ENCODE measurements at regions not wholly inside any gene's neighbourhood (a gene's known extent, or its start where the extent isn't known, plus 50 kb on each side); places are given as distances from the start of the nearest gene placed in this dataset.
"Not testable (repeated sequence)": the region's sequence is repeated elsewhere in the genome, so short reads cannot be mapped to it uniquely, and the experiment has no call there.

DNA sequence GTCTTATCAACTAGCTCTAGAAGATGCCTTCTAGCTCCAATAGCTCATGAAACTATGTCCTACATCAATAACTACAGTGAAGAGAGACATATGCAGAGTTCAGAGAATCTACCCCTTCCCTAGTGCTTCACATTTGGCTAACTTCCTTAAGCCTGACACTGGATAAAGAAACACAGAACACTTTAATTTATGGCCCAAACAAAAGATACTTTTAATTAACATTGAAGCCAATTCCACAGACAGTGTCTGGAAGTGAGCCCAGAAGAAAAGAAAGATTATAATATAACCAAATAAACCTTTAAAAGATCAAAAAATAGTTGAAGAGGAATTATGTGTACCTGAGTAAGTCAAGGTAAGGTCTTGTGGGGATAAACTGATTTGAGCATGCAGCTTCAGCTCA, 255.2 kb downstream of the C11orf87 start:
- DNase-seq = no peak

DNA sequence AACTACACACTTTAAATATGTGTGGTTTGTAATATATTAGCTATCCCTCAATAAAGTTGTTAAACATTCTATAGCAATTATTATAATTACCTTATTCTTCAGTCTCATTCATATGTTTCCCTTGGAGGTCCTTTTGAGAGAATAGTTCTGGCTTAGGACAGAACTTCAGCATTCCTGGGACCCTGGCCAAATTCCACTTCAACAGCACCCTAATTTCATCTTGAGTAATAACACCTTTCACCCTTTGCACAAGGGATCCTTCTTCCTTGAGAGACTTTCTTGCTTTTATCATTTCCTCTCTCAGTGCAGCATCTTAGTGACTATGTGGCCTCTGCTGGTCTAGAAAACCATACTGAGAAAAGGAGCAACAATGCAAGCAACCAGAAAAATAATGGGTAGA, 255.9 kb downstream of the C11orf87 start:
- no peak for DNase-seq

DNA sequence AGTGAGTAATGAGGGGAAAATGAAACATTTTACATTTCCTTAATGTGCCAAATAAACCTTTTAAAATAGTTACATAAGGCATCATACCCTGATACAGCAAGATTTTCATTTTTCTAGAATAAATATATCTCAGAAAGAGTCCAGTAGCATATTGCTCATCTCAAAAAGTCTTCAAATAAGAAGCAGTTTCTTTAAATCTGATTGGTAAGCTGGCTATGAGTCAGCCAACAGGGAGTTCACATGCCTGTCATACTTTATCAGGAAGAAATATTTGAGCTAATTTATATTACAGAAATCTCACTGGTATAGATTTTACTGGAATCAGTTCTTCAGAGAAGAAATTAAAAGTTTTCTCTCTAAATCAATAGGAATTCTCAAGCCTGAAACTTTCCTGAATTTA, 258.1 kb downstream of the C11orf87 start:
- DNase-seq = no peak

DNA sequence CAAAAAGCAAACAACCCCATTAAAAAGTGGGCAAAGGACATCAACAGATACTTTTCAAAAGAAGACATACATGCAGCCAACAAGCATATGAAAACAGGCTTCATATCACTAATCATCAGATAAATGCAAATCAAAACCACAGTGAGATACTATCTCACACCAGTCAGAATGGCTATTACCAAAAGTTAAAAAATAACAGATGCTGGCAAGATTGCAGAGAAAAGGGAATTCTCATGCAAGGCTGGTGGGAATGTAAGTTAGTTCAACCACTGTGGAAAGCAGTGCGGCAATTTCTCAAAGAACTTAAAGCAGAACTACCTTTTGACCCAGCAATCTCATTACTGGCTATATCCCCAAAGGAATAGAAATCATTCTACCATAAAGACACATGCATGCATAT, 260.8 kb downstream of the C11orf87 start:
- not testable (repeated sequence) for DNase-seq

DNA sequence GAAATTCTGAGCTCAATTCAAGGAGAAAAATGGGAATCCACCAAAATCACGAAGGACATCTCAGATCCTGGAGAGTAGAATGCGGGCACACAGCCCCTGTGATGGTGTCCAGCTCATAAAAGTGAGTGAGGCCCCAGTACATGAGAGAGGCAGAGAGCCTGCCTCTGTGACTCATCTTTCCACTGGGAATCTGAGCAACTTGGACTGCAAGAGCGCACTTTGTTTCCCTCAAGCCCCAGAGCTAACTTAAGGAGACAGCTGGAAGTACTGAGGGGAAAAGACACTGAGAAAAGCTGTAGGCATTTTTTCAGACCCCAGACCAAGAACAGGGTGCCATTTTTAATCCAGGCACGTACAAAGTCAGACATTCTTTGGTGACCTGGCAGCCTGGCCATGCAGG, 273.7 kb downstream of the C11orf87 start:
- DNase-seq = no peak

DNA sequence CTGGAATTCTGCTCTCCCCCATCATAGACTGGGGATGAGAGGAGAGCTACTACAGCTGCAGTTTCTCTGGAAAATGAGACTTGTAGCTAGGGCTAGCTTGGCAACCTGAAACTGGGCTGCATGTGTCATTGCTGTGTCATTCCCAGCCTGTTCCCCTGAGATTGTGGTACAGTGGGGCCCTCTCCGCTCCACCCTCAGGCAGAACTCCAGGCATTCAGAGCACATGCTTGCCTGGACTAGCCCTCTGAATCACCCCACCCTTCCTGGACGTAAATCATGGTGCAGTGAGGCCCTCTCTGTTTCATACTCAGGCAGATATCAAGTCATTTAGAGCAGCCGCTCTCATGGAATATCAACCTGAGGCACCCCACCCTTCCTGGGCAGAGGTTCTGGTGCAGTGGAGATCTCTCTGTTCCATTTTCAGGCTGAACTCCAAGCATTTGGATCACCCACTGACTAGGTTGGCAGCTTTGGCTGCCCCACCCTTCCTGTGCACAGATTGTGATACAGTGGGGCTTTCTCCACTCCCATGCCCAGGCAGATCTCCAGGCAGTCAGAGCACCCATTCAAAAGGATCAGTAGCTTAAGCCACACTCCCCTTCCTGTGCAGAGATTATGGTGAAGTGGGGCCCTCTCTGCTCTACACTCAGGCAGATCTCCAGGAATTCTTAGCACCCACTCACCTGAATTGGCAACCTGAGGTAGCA, 274.4 kb downstream of the C11orf87 start:
- DNase-seq = no peak

DNA sequence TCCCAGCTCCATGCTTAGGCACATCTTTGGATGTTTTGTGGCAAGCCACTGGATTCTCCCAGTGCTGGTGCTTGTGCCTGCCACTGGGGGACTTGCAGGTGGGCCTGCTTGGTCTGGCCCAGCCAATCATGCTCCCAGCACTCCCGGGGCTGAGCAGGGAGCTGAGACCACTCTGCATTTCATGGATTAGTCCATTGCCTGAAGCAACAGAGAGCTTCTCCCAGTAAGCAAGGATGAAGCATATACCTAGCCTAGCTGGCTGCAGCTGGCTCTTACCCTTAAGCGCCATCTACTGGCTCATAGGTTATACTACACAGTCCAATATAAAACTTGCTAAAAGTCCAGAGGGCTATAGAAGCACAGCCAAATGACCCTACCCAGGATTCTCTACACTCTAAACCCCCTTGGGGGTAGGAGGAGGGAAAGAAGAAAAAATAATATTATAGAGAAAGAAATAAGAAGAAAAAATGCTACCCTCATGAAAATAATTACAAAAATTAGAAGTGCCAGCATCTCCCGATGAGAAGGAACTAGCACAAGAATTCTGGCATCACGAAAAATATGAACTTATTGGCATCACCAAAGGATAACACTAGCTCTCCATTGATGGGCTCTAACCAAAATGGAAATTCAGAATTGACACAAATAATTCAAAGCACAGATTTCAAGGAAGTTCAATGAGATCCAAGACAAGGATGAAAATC, 275.3 kb downstream of the C11orf87 start:
- no peak for DNase-seq

DNA sequence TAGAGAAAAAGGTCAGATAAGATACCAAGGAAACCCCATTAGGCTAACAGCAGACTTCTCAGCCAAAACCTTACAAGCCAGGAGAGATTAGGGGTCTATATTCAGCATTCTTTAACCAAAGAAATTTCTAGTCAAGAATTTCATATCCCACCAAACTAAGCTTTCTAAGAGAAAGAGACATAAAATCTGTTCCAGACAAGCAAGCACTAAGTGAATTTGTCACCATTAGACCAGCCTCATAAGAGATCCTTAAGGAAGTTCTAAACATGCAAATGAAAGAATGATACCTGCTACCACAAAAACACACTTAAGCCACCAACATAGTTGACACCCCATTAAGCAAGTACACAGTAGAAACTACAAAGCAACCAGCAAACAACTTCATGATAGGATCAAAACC, 276.2 kb downstream of the C11orf87 start:
- DNase-seq = no peak

DNA sequence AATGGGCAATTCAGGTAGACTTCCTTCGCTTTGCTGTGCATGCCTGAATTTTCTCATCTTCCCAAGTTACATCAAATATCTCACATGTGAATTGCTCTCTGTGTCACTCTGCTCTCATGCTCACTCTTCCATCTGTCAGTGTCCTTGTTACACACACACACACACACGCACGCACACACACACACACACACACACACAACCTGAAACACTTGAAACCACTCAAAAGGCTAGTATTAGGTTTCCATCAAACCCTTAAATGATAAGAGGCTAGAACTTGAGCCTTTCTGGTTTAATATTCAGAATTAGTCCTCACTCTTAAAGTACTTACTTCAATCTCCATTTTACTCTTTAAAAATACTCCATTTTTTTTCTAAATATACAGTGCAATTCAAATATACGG, 282.4 kb downstream of the C11orf87 start:
- DNase-seq = no peak

DNA sequence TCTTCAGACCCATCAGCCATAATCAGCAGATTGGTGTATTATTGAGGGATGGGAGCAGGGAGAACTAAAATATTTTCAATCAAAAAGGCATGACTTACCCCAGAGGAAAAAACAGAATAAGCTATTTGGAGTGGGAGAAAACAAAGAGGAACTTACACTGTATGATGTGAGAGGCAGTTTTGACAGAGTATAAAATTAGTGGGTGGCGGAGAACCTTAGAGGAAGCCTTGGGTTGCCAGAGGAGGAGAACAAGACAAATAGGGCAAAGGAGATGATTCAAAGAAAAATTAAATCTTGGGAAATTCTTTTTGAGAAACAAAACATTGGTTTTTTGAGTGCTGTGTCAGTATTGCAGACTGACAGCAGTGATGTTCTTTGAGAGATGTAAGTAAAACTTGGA, 285.0 kb downstream of the C11orf87 start:
- DNase-seq = no peak

DNA sequence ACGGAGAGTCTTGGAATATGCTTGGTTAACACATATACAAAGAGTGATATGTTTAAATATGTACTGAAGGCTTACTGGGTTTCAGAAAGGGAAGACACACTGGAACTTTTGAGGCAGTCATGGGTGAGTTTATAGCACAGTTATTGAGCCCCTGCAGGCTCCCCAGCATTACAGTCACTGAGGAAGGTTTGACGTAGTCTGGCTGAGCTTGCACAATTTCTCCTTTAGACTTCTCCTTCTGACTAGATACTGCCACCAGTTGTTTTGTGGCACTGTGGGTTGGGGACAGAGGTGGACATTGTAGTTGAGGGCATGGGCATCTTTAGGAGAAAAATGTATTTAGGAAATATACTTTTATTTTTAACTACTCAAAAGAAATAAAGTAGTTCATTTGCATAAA, 285.4 kb downstream of the C11orf87 start:
- DNase-seq = peak in 1 of 58 donors; percentile 6

DNA sequence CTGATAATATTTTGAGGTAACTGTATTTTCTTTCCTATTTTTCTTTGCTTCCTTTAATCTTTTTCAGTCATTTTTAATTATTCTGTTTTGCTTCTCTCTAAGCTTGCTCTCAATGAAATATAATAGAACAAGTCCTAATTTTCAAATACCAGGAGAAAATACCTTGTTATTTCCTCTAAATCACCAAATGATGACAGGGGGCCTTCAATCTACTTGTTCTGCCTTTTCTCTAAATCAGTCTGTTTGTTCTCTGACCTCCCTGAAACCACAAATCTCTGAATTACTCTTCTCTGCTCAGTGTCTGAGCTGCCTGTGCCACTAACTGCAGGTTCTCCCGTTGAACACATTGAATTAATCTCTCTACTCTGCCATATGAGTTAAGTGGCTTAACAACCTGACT, 286.2 kb downstream of the C11orf87 start:
- DNase-seq = no peak

DNA sequence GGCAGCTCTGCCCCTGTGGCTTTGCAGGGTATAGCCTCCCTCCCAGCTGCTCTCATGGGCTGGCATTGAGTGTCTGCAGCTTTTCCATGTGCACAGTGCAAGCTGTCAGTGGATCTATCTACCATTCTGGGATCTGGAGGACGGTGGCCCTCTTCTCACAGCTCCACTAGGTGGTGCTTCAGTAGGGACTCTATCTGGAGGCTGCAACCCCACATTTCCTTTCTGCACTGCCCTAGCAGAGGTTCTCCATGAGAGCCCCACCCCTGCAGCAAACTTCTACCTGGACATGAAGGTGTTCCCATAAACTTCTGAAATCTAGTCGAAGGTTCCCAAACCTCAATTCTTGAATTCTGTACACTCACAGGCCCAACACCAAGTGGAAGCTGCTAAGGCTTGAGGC, 292.5 kb downstream of the C11orf87 start:
- DNase-seq = not testable (repeated sequence)

DNA sequence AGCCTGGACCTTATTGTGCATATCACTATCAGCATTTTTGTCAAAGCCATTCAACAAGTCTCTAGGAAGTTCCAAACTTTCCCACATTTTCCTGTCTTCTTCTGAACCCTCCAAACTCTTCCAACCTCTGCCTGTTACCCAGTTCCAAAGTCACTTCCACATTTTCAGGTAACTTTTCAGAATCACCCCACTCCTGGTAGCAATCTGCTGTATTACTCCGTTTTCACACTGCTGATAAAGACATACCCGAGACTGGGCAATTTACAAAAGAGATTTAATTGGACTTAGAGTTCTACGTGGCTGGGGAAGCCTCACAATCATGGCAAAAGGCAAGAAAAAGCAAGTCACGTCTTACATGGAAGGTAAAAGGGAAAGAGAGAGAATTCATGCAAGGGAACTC, 293.4 kb downstream of the C11orf87 start:
- not testable (repeated sequence) for DNase-seq

DNA sequence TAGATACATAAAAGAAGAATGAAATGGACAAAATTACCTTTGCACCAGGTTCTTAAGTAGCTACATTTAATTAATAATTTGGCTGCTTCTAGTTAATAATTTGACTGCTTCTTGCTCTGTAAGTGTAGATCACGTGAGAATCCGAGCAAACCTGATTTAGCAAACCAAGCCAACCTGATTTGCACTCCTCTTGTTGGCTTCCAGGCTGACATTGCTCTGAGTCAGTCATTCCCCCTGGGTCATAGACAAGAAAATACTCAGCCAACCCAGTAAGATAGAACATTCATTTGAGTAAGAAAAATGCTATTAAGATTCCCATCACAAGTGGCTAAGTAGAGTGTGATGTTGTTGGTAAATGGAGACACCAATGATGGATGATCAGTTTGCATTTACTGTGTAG, 304.1 kb downstream of the C11orf87 start:
- DNase-seq = no peak

DNA sequence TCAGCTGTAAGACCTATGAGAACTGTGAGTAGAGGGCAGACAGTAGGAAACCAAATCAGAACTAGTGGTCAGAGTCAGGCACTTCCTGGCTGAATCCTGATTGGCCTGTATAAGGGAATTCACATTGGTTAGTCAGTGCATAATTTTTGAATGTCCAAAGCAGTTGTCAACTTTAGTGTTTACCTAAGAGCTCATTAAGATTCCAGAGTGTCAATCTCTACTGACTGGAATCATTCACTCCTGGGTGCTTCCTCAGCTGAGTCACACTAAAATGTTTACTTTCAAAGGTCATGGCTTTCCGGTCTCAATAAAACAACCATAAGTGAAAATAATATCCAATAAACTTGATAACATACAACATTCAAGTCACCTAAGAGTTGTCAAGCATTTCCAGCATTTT, 306.1 kb downstream of the C11orf87 start:
- no peak for DNase-seq

DNA sequence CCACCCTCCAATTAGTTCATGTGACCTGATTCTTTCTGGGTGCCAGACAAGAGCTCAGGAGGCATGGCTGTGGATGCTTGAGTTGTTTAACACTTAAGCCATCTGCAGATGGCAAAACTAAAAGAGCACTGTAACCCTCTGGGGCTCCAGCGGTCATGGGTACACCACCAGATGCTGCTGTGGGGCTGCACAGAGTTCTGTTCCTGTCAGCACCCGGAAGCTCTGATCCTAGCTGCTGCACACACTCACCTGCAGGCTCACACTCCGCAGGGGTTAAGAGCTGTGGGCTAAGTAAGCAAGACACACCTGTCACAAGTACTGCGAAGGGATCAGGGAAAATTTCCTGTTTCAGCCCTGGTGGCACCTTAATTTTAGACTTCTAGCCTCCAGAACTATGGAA, 307.8 kb downstream of the C11orf87 start:
- DNase-seq = no peak

DNA sequence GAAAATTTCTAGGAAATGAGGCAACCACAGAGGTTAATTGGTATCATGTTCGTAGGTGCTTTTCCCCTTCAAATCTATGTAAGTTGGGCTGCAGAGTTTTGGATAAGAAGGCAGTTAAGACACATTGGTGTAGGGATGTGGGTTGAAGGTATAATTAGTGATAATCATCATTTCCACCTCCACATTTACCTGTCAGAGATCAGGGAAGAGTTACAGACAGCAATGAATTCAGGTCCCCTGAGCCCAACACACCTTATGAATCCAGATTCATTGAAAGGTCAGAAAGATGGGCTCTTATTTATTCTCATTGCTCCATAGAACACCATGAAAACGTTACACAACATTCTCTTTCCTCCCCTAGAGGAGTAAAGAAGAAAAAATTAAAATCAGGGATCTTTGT, 308.7 kb downstream of the C11orf87 start:
- no peak for DNase-seq

DNA sequence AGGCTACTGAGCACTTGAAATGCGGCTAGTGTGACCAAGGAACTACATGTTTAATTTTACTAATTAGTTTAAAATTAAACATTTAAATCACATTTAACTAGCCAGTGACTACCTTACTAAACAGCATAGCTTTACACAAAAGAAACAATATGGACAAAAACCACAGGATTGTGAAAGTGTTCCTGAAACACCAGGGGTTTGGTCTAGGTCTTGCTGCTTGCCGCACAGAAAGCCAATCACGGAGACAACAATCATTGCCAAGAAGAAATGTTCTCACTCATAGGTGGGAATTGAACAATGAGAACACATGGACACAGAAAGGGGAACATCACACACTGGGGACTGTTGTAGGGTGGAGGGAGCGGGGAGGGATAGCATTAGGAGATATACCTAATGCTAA, 309.5 kb downstream of the C11orf87 start:
- no peak for DNase-seq

DNA sequence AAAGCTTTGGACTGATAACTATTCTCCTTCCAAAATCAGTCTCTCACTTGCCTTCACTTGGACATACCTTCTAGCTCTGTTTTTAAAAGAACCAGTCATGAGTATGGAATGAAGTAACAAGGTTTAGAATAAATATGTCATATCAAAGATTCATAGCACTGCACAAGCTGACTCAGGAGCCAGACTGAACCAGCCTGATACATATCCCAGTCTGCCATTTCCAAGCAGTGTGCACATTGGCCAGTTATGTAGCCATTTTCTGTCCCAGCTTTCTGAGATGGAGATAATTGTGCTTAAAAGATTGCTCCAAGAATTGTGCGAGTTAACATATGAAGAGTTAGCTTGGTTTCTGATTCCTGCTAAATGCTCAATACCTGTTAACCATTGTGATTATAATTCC, 311.3 kb downstream of the C11orf87 start:
- no peak for DNase-seq

DNA sequence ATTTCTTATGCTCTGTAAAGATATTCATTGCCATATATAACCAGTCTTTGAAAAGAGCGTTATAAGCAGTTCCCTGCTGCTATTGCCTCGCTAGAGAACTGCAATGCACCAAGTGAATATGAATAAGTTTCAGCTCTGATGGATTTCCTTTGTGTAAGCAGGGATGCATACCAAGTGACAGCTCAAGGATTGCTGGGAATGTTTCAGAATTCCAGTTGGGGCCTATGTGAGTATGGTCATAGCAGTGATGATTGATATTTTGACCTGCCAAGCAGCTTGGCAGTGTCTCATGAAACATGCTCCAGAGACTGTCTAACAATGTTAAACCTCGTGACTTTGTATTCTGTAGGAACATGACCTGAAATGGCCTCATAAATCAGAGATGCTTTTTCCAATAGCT, 312.6 kb downstream of the C11orf87 start:
- DNase-seq = no peak

DNA sequence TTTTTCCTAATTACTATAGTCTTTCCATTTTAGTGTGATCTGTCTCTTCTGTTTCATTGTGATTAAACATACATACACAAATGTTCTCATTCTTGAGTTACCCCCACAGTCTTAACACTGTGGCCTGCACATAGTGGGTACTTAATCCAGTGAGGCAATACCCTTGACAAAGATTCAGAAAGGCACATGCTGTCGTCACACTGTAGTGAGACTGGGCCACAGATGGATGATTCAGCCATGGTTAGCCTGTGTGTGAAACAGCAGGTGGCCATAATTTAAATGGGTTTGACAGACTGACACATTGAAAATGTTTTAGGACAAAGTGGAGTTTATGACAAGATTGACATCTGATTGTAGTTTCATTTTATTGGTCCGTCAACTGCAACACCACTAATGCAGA, 313.1 kb downstream of the C11orf87 start:
- DNase-seq = no peak

DNA sequence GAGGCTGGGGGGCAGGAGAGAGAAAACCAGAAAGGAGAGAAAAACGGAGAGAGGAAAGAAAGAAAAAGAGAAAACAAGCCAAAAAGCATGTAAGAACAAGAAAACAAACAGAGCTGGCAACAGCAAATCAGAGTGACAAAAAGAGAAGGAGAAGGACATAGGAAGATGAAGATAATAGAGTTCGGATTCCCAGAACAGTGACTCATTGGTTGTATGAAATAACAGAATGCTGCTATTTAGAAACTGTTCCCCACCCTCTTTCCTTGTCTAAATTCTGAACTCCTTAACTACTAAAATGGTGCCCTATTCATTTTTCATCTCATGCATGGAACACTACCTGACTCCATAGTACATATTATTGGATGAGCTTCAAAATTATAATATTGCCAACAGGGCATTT, 317.4 kb downstream of the C11orf87 start:
- DNase-seq = no peak
